SH-SY5Y (cell line): ENCODE measurements at regions not wholly inside any gene's neighbourhood (a gene's known extent, or its start where the extent isn't known, plus 50 kb on each side); places are given as distances from the start of the nearest gene placed in this dataset.

Experiments
- GATA2 ChIP-seq: IDR thresholded peaks from 2 replicates; pipeline ENCODE4 v1.6.1; 2011; ENCODE audit warnings: mild to moderate bottlenecking, low read depth, low read length
- GATA3 ChIP-seq: IDR thresholded peaks from 2 replicates; pipeline ENCODE4 v1.6.1; 2011; ENCODE audit warnings: low read depth, mild to moderate bottlenecking, low read length, moderate library complexity

GRCh38 chr4:136713140-136713539 lies 819.2 kb downstream of the PCDH18 start:
- TF ChIP-seq GATA2 (no peak), GATA3 (no peak)
